Transverse colon (tissue), 4 donors: ENCODE measurements at regions not wholly inside any gene's neighbourhood (a gene's known extent, or its start where the extent isn't known, plus 50 kb on each side); places are given as distances from the start of the nearest gene placed in this dataset.

Source experiments
- DNase-seq: peaks from one replicate; pipeline ENCODE4 v3.0.0-alpha.2; 2019
- H3K27ac ChIP-seq, 4 donors: fragments of 200-600 bp; sonication (generic); 2 replicates each; pipeline ENCODE4 v1.5.1; 2016 to 2018; ENCODE audit warnings: inconsistent platforms in 4 of 4
- H3K27me3 ChIP-seq: fragments of 200-600 bp; sonication (generic); 2 replicates; pipeline ENCODE4 v1.5.1; 2017; ENCODE audit warnings: inconsistent platforms
- H3K36me3 ChIP-seq, 4 donors: fragments of 200-600 bp; sonication (generic); 2 replicates each; pipeline ENCODE4 v1.5.1; 2017 to 2019; ENCODE audit warnings: inconsistent platforms in 4 of 4
- H3K4me1 ChIP-seq, 4 donors: fragments of 200-600 bp; sonication (generic); 2 replicates each; pipeline ENCODE4 v1.5.1; 2017 to 2020; ENCODE audit warnings: inconsistent platforms in 4 of 4
- H3K4me3 ChIP-seq, 4 donors: fragments of 200-600 bp; sonication (generic); 1 replicate in 1 of 4; 2 replicates in 3 of 4; pipeline versions ENCODE4 v1.5.1 to v1.6.1; 2017 to 2019; ENCODE audit warnings: inconsistent platforms in 4 of 4
- H3K9me3 ChIP-seq, 2 donors: fragments of 200-600 bp; sonication (generic); 2 replicates each; pipeline ENCODE4 v1.5.1; 2017 to 2019; ENCODE audit warnings: inconsistent platforms in 2 of 2
- CTCF ChIP-seq, 5 experiments: fragments of 200-600 bp in 3 of 5; fragments of 450-650 bp in 2 of 5; sonication (generic) in 3 of 5; IDR thresholded peaks; 1 replicate in 2 of 5; 2 replicates in 3 of 5; pipeline ENCODE4 v1.5.1; 2016 to 2017; ENCODE audit warnings: antibody characterized with exemption in 5 of 5, inconsistent platforms in 3 of 5, mild to moderate bottlenecking in 2 of 5, moderate library complexity in 1 of 5
- EP300 ChIP-seq: sonication (generic); formaldehyde crosslinking; IDR thresholded peaks from one replicate; pipeline ENCODE4 v1.6.1; 2017; ENCODE audit warnings: antibody characterized with exemption, low read depth
- POLR2A ChIP-seq: fragments of 450-650 bp; IDR thresholded peaks from one replicate; pipeline ENCODE4 v1.6.1; 2016; ENCODE audit warnings: antibody characterized with exemption, mild to moderate bottlenecking, moderate library complexity
- POLR2AphosphoS5 ChIP-seq, 3 donors: sonication (generic); formaldehyde crosslinking; IDR thresholded peaks; one replicate each; pipeline ENCODE4 v1.6.1; 2016; ENCODE audit warnings: antibody characterized with exemption in 3 of 3
- WGBS, 2 donors: methylation state at CpG; one replicate each; pipeline ENCODE4 v1.1.5; 2018; ENCODE audit warnings: low coverage in 1 of 2; 5-methylcytosine and 5-hydroxymethylcytosine counted together
- in situ Hi-C, 4 donors: fragments of 200-750 bp; cut with MboI; loops; one replicate each; pipeline versions ENCODE4 v1.15.0 to v1.15.1; 2017; ENCODE audit warnings: low sequenced_read_pairs in 3 of 4, low pct_ligation_motif_present in 1 of 4, low pct_unique_long_range_greater_than_20kb in 1 of 4
- intact Hi-C: fragments of 100-400 bp; cut with DNase I; formaldehyde crosslinking; loops from one replicate; pipeline ENCODE4 v1.15.1; 2023; ENCODE audit warnings: low total_unique reads

- intact Hi-C loops (no loop called here), in situ Hi-C loops (no loop called here)
- WGBS, 2 donors: 78% methylated on average over 8 of the region's 8 CpGs; no CpG with 5 or more reads in 1 of the 2 donors
These were observed 62.6 kb upstream of the RPS6KA2 start for GRCh38 chr6:166689687-166690086.

GRCh38 chr6:166688901-166689300 is 61.9 kb upstream of the RPS6KA2 start:
- no peak overlapping the region for H3K27ac ChIP-seq
- H3K9me3 ChIP-seq: no peaks in the 10 kb centered on the region
- in situ Hi-C loops: no loop called here
- WGBS, 2 donors: 80 to 83% methylated on average over 3 to 9 of the region's 9 CpGs
- no peaks in the 10 kb centered on the region for H3K4me1 ChIP-seq
- DNase-seq: no peak
- H3K36me3 ChIP-seq: no peaks in the 10 kb centered on the region
- intact Hi-C loops: no loop called here
- H3K4me3 ChIP-seq: no peak overlapping the region
- TF ChIP-seq POLR2A (no peak), POLR2AphosphoS5 (IDR thresholded peaks at IDR 0.05) (no peak), EP300 (no peak), CTCF (IDR thresholded peaks at IDR 0.05) (no peak)
- no peaks in the 10 kb centered on the region for H3K27me3 ChIP-seq

More at GRCh38 chr6:166689687-166690086, 62.6 kb upstream of the RPS6KA2 start:
- no peak for TF ChIP-seq POLR2AphosphoS5 (IDR thresholded peaks at IDR 0.05)
- TF ChIP-seq EP300: no peak
- no peak for TF ChIP-seq CTCF (IDR thresholded peaks at IDR 0.05)
- no peak for TF ChIP-seq POLR2A
- Histone ChIP-seq H3K9me3 (no peaks in the 10 kb centered on the region), H3K27ac (no peak overlapping the region), H3K4me1 (no peaks in the 10 kb centered on the region), H3K4me3 (no peak overlapping the region), H3K36me3 (no peaks in the 10 kb centered on the region), H3K27me3 (no peaks in the 10 kb centered on the region)
- DNase-seq: no peak

- intact Hi-C loops: no loop called here
- Histone ChIP-seq H3K36me3 (no peaks in the 10 kb centered on the region), H3K27me3 (no peaks in the 10 kb centered on the region), H3K4me3 (no peak overlapping the region), H3K4me1 (no peaks in the 10 kb centered on the region), H3K27ac (no peak overlapping the region), H3K9me3 (no peaks in the 10 kb centered on the region)
- TF ChIP-seq POLR2AphosphoS5 (IDR thresholded peaks at IDR 0.05) (no peak), CTCF (IDR thresholded peaks at IDR 0.05) (no peak), POLR2A (no peak), EP300 (no peak)
- in situ Hi-C loops: no loop called here
- 55% methylated on average over 6 of the region's 6 CpGs; no CpG with 5 or more reads in 1 of the 2 donors for WGBS, 2 donors
- DNase-seq: no peak
These were observed 60.8 kb upstream of the RPS6KA2 start for GRCh38 chr6:166687879-166688205.

- TF ChIP-seq POLR2AphosphoS5 (IDR thresholded peaks at IDR 0.05): no peak
- no peak for TF ChIP-seq CTCF (IDR thresholded peaks at IDR 0.05)
- TF ChIP-seq EP300: no peak
- no peak for TF ChIP-seq POLR2A
- WGBS, 2 donors: 66 to 79% methylated on average over 2 to 21 of the region's 21 CpGs
These were observed 60.2 kb upstream of the RPS6KA2 start for GRCh38 chr6:166687070-166687878.

More at GRCh38 chr6:166687070-166687878, 60.2 kb upstream of the RPS6KA2 start:
- in situ Hi-C loops: no loop called here
- intact Hi-C loops: no loop called here
- Histone ChIP-seq H3K4me1 (no peaks in the 10 kb centered on the region), H3K4me3 (no peak overlapping the region), H3K9me3 (no peaks in the 10 kb centered on the region), H3K27me3 (no peaks in the 10 kb centered on the region), H3K27ac (no peak overlapping the region), H3K36me3 (no peaks in the 10 kb centered on the region)
- no peak for DNase-seq
